ENCODE measurements at regions not wholly inside any gene's neighbourhood (a gene's known extent, or its start where the extent isn't known, plus 50 kb on each side); places are given as distances from the start of the nearest gene placed in this dataset.

DNA sequence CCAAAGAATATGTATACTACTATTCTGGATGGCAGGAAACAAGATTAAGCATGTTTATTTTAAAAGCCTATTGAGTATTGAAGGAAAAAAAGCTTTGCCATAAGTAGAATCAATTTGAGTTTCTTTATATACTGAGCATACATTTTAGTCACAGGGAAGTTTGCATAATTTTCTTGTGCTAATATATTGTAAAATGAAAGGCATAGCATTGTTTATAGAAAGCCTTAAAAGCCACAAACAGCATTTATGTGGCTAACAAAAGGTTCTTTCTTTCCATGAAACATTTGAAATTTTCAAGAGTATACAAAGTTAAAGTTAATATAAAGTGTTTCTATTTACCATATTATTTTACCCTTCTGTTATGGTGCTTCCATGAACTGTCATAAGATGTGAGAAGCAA, 1133.8 kb upstream of the PCDH10 start:
- TF ChIP-seq, protein P1, sequence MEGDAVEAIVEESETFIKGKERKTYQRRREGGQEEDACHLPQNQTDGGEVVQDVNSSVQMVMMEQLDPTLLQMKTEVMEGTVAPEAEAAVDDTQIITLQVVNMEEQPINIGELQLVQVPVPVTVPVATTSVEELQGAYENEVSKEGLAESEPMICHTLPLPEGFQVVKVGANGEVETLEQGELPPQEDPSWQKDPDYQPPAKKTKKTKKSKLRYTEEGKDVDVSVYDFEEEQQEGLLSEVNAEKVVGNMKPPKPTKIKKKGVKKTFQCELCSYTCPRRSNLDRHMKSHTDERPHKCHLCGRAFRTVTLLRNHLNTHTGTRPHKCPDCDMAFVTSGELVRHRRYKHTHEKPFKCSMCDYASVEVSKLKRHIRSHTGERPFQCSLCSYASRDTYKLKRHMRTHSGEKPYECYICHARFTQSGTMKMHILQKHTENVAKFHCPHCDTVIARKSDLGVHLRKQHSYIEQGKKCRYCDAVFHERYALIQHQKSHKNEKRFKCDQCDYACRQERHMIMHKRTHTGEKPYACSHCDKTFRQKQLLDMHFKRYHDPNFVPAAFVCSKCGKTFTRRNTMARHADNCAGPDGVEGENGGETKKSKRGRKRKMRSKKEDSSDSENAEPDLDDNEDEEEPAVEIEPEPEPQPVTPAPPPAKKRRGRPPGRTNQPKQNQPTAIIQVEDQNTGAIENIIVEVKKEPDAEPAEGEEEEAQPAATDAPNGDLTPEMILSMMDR (IDR thresholded peaks at IDR 0.05; ENCODE audit: borderline replicate concordance, extremely low read depth, low read length, poor library complexity, severe bottlenecking): no peak
- no peak for TF ChIP-seq EZH2 (IDR thresholded peaks at IDR 0.05; ENCODE audit: borderline replicate concordance, low read depth, low read length, severe bottlenecking)
